GM12873 (cell line): ENCODE measurements at regions not wholly inside any gene's neighbourhood (a gene's known extent, or its start where the extent isn't known, plus 50 kb on each side); places are given as distances from the start of the nearest gene placed in this dataset.

Experiments
- TF ChIP-seq, protein P1 (sequence below): IDR thresholded peaks from 2 replicates; pipeline ENCODE4 v1.5.1; 2012; ENCODE audit warnings: low read depth, mild to moderate bottlenecking, moderate library complexity, low read length, control low read depth; ENCODE audit not compliant: insufficient read depth; ENCODE audit errors: missing control alignments

DNA sequence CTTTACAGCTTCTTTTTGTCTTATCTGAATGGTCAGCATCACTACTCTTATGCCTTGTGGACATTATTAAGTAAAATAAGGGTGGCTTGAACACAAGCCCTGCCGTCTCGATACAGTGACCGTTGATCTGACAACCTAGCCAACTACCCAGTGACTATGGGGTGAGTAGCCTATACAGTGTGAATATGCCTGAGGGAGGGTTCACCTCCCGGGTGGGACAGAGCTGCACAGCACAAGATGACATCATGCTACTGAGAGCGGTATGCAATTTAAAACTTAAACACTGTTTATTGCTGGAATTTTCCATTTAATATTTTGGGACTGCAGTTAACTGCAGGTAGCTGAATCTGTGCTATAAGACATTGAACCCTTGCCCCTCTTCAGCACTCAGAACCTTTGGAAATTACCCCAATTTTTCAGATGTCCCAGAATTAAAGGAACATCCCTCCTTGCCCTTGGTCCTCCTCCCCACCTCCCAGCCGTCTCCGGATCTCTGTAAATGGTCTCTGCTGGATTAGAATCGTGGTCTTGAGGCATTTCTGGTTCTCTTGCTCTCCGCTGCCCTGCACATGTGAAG is 618.5 kb downstream of the PTPRU start:
- TF ChIP-seq, protein P1, sequence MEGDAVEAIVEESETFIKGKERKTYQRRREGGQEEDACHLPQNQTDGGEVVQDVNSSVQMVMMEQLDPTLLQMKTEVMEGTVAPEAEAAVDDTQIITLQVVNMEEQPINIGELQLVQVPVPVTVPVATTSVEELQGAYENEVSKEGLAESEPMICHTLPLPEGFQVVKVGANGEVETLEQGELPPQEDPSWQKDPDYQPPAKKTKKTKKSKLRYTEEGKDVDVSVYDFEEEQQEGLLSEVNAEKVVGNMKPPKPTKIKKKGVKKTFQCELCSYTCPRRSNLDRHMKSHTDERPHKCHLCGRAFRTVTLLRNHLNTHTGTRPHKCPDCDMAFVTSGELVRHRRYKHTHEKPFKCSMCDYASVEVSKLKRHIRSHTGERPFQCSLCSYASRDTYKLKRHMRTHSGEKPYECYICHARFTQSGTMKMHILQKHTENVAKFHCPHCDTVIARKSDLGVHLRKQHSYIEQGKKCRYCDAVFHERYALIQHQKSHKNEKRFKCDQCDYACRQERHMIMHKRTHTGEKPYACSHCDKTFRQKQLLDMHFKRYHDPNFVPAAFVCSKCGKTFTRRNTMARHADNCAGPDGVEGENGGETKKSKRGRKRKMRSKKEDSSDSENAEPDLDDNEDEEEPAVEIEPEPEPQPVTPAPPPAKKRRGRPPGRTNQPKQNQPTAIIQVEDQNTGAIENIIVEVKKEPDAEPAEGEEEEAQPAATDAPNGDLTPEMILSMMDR: no peak

DNA sequence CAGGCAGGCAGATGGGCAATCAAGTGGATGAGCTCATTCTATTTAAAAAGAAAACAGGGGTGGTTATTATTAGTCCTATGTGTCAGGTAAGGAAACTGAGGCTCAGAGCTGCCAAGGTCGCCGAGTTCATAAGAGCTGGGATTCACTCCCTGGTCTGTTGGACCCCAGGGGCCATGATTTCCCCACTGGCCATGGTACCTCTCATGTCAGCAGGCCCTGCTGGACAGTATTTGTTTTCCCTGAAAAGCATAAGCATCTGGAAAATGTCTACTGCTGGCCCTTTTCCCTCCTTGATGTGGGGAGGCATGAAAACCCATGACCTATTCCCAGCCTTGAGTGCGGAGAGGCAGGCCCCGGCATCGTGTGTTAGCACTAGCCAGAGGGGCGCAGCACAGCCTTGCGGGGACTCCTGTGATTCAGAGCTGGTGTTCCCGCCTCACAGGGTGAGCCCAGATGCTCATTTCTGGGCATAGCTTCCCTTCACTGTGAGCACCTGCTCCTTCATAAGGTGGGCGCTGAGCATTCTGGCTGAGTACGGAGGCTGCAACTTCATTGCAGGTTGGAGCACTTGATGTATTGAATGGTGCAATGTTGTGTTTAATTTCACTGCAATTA is 617.5 kb downstream of the PTPRU start:
- TF ChIP-seq, protein P1: no peak

DNA sequence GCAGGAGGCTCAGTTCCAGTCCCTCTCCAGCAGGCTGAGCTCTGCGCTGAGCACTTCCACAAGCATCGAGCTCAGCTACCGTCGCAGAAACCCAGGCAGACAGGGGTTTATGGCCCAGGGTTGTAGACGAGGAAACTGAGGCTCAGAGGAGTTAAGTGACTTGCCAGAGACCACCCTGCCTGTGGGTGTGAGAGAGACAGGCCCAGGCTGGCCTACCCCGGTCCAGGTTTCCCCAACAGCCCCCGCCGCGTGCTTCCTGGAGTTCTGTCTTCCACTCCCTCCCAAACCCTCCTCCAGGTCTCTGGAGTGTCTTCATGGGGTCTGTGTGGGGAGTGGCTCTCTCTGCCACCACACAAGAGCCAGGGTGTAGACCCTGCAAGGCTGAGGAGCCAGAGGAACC is 615.9 kb downstream of the PTPRU start:
- TF ChIP-seq, protein P1: no peak

DNA sequence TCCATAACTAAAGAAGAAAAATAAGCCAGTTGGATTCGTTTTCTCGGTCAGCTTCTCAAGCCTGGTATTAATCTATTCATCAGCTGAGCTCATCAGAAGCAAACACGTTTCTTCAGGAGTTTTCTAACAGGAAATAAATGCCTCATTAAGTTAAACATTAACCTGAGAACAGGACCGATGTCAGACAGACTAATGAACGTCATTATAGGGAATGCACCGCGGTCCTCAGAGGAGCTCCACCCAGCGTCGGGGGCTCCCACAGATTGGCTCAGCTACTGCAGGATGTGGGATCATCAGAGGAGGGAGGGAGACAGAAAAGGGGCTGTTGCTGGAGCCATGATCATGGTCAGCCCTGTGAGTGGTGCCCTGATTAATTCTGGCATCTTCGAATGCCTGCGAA is 615.4 kb downstream of the PTPRU start:
- TF ChIP-seq, protein P1: no peak

DNA sequence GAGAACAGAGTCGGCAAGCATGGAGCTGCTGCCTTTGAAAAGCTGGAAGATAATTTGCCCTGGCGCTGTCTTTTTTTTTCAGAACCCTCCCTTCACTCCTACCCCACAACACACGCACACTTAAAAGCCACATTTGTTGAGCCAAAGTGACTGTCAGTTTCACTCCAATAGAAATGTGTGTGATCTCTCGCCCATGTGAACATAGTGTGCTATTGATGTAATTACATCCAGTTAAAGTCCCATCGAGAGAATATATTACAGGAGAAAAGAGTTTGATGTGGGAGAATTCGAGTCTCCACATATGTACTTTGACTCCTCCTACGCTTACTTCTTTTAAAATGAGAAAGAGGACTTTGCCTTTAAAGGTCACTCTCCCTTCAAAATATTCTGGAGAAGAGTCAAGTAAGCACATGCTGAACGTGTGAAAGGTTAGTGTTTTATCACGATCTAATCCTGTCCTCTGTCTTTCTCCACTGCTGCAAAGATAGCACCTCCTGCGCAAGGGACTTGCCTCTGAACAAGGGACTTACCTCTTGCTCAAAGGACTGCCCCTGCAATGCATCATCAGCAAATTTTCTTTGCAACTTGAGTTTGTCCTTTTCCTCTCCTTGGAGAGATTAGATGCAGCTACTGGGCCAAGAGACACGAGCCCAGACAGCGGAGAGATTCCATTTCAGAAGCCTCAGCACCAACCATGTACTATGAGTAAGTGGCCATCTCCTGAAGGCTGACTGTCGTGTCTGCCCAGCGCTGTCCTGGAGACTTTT is 613.9 kb downstream of the PTPRU start:
- TF ChIP-seq, protein P1: no peak

DNA sequence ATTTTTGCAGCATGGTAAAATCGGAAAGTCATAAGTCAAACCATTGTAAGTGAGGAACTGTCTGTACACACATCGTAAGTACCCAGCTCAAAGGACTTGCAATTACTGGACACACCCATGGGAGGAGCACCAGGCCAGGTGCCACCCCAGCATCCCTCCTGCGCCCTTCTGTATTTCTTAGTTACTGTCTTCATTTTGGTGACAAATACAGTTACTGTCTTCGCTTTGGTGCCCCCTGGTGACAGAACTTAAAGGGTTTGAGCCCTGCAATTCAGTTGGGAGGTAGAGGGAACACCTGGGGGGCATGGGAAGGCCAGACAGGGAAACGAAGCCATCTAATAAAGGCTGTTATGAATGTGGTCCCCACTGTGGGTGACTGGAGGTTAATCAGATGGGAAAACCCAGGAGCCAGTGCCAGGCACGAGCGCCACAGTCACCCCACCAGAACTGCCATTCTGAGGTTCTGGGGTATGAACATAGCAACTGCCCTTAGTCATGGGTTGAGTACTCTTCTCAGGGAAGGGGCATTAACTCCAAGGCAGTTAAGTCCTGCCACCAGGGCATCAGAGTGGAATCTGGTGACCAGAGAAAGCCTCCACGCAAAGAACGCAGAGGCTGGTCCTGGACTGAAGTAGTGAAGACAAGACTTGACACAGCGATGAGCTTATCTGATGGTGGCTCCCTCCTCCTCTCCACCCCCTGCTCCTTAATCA is 612.9 kb downstream of the PTPRU start:
- TF ChIP-seq, protein P1: peak; percentile 55

DNA sequence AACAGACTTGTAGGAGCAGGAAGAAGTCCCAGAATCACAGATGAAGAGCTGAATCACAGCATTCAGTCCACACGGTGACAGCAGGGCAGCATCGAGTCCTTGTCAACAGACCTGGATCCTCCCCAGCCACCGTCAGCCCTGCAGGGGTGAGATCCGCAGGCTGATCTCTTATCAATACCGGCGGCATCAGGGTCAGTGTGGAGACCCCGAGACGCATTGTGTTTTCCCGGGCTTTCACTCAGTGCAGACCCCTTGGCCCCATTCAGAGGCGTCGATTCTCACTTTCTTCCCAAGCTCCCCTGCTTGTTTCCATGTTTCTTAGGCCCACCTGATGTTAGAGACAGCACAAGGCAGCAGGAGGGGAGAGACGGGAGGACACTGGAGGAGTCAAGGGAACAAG is 609.6 kb downstream of the PTPRU start:
- TF ChIP-seq, protein P1: no peak
